IMR-90 (cell line): ENCODE measurements at regions not wholly inside any gene's neighbourhood (a gene's known extent, or its start where the extent isn't known, plus 50 kb on each side); places are given as distances from the start of the nearest gene placed in this dataset.

Experiments used
- ATAC-seq: fragments of 200-7000 bp; cut with Tn5 transposase; 2 replicates; pipeline ENCODE4 v1.9.1; 2020; ENCODE audit warnings: low read depth, mild to moderate bottlenecking, moderate library complexity
- BruUV-seq: library from RNA; stranded (reverse); fragments of 400-500 nt; replicated peaks from 2 replicates; lab custom pipeline; 2021; lab: Mats Ljungman, UMichigan
- CTCF ChIA-PET: fragments of 300-600 bp; formaldehyde crosslinking; extraction: SDS; loops from one replicate; lab custom pipeline; 2021; ENCODE audit warnings: antibody characterized with exemption; lab: Yijun Ruan, JAX
- POLR2A ChIA-PET: fragments of 300-600 bp; sonication (Branson Sonifier 250); formaldehyde crosslinking; loops from one replicate; lab custom pipeline; 2022; ENCODE audit warnings: antibody characterized with exemption; ENCODE audit not compliant: unreplicated experiment; lab: Charles Lee
- DNase-seq: peaks from one replicate; pipeline ENCODE4 v3.0.0; 2013
- H2AFZ ChIP-seq: replicated peaks from 2 replicates; pipeline ENCODE3; 2013; ENCODE audit warnings: low read length, mild to moderate bottlenecking; ENCODE audit not compliant: poor library complexity
- H2AK5ac ChIP-seq: 2 replicates; pipeline ENCODE4 v1.6.1; 2013; ENCODE audit warnings: low read depth, low read length, inconsistent platforms
- H2AK9ac ChIP-seq: replicated peaks from 2 replicates; pipeline ENCODE3; 2013; ENCODE audit warnings: mild to moderate bottlenecking, low read depth, low read length, moderate library complexity; ENCODE audit not compliant: poor library complexity
- H2BK120ac ChIP-seq: 2 replicates; pipeline ENCODE4 v1.6.1; 2013; ENCODE audit warnings: low read depth, low read length, inconsistent platforms
- H2BK15ac ChIP-seq: 3 replicates; pipeline ENCODE4 v1.6.1; 2013; ENCODE audit warnings: low read depth, low read length, inconsistent platforms
- H2BK20ac ChIP-seq: 2 replicates; pipeline ENCODE4 v1.6.1; 2013; ENCODE audit warnings: low read depth, mild to moderate bottlenecking, inconsistent platforms, low read length, moderate library complexity
- H2BK5ac ChIP-seq: 2 replicates; pipeline ENCODE4 v1.6.1; 2013; ENCODE audit warnings: mild to moderate bottlenecking, low read depth, low read length, inconsistent platforms; ENCODE audit not compliant: poor library complexity, severe bottlenecking
- H3K14ac ChIP-seq: replicated peaks from 2 replicates; pipeline ENCODE4 v1.6.1; 2013; ENCODE audit warnings: low read depth, low read length, inconsistent platforms
- H3K18ac ChIP-seq: 2 replicates; pipeline ENCODE4 v1.6.1; 2013; ENCODE audit warnings: low read depth, low read length, control low read depth
- H3K23ac ChIP-seq: 2 replicates; pipeline ENCODE4 v1.6.1; 2013; ENCODE audit warnings: low read depth, low read length, inconsistent platforms
- H3K27ac ChIP-seq: 2 replicates; pipeline ENCODE4 v1.5.1; 2013; ENCODE audit warnings: mild to moderate bottlenecking, control low read depth, low read length; ENCODE audit not compliant: insufficient read depth
- H3K27me3 ChIP-seq: 2 replicates; pipeline ENCODE4 v1.6.1; 2013; ENCODE audit warnings: low read length; ENCODE audit not compliant: control insufficient read depth, insufficient read depth
- H3K36me3 ChIP-seq: 2 replicates; pipeline ENCODE4 v1.6.1; 2013; ENCODE audit warnings: low read length, mixed read lengths; ENCODE audit not compliant: control insufficient read depth, insufficient read depth
- H3K4ac ChIP-seq: 2 replicates; pipeline ENCODE4 v1.6.1; 2013; ENCODE audit warnings: low read depth, low read length, inconsistent platforms
- H3K4me1 ChIP-seq: 2 replicates; pipeline ENCODE4 v1.6.1; 2013; ENCODE audit warnings: low read length, mixed read lengths; ENCODE audit not compliant: control insufficient read depth, insufficient read depth
- H3K4me2 ChIP-seq: 2 replicates; pipeline ENCODE4 v1.6.1; 2013; ENCODE audit warnings: low read depth, mild to moderate bottlenecking, control low read depth, low read length, moderate library complexity
- H3K4me3 ChIP-seq: 2 replicates; pipeline ENCODE4 v1.5.1; 2013; ENCODE audit warnings: low read depth, mild to moderate bottlenecking, control low read depth, low read length, moderate library complexity; ENCODE audit not compliant: insufficient read depth
- H3K56ac ChIP-seq: 2 replicates; pipeline ENCODE4 v1.6.1; 2013; ENCODE audit warnings: low read length, inconsistent platforms; ENCODE audit not compliant: insufficient read depth; ENCODE audit errors: extremely low read depth
- H3K79me1 ChIP-seq, 2 experiments: 2 replicates each; pipeline ENCODE4 v1.6.1; 2013; ENCODE audit warnings: low read length in 2 of 2, inconsistent platforms in 1 of 2, low read depth in 1 of 2
- H3K9ac ChIP-seq: 2 replicates; pipeline ENCODE4 v1.6.1; 2013; ENCODE audit warnings: low read depth, low read length, control low read depth
- H3K9me1 ChIP-seq: 2 replicates; pipeline ENCODE4 v1.6.1; 2013; ENCODE audit warnings: low read length, inconsistent platforms; ENCODE audit not compliant: insufficient read depth
- H3K9me3 ChIP-seq: 2 replicates; pipeline ENCODE4 v1.6.1; 2013; ENCODE audit warnings: low read length; ENCODE audit not compliant: control insufficient read depth, insufficient read depth
- H4K20me1 ChIP-seq: 2 replicates; pipeline ENCODE4 v1.6.1; 2013; ENCODE audit warnings: low read length, inconsistent platforms; ENCODE audit not compliant: insufficient read depth
- H4K5ac ChIP-seq: 2 replicates; pipeline ENCODE4 v1.6.1; 2013; ENCODE audit warnings: mild to moderate bottlenecking, low read depth, low read length, control low read depth
- H4K8ac ChIP-seq, 2 experiments: 2 replicates each; pipeline ENCODE4 v1.6.1; 2013; ENCODE audit warnings: low read depth in 2 of 2, low read length in 2 of 2, control low read depth in 1 of 2, inconsistent platforms in 1 of 2
- H4K91ac ChIP-seq: 2 replicates; pipeline ENCODE4 v1.6.1; 2013; ENCODE audit warnings: low read depth, low read length, inconsistent platforms; ENCODE audit not compliant: insufficient read depth
- CHD1 ChIP-seq: IDR thresholded peaks from 2 replicates; pipeline ENCODE4 v1.6.1; 2012; ENCODE audit warnings: low read depth, low read length, improper control_type of control experiment
- MAFK ChIP-seq: IDR thresholded peaks from 2 replicates; pipeline ENCODE4 v1.6.1; 2012; ENCODE audit warnings: low read depth, low read length, improper control_type of control experiment
- MAZ ChIP-seq: IDR thresholded peaks from 2 replicates; pipeline ENCODE4 v1.6.1; 2012; ENCODE audit warnings: low read depth, mild to moderate bottlenecking, low read length, improper control_type of control experiment, moderate library complexity, borderline replicate concordance
- MXI1 ChIP-seq: IDR thresholded peaks from 2 replicates; pipeline ENCODE4 v1.6.1; 2012; ENCODE audit warnings: low read depth, mild to moderate bottlenecking, low read length, moderate library complexity, borderline replicate concordance
- POLR2A ChIP-seq: IDR thresholded peaks from 2 replicates; pipeline ENCODE4 v1.6.1; 2012; ENCODE audit warnings: mild to moderate bottlenecking, low read depth, low read length
- RAD21 ChIP-seq: IDR thresholded peaks from 2 replicates; pipeline ENCODE4 v1.6.1; 2012; ENCODE audit warnings: low read length, improper control_type of control experiment
- RFX5 ChIP-seq: IDR thresholded peaks from 2 replicates; pipeline ENCODE4 v1.8.0; 2012; ENCODE audit warnings: low read depth, mild to moderate bottlenecking, low read length, moderate library complexity
- WGBS, 2 experiments: methylation state at CpG; one replicate each; pipeline versions ENCODE4 v1.1.5 to v1.1.7; 2013; ENCODE audit warnings: missing lambda C conversion rate in 2 of 2; ENCODE audit not compliant: insufficient read length in 1 of 2; ENCODE audit errors: extremely low coverage in 2 of 2; 5-methylcytosine and 5-hydroxymethylcytosine counted together
- dilution Hi-C: fragments of 300-500 bp; cut with HindIII; formaldehyde crosslinking; loops from one replicate; pipeline ENCODE4 v1.14.3; 2018; ENCODE audit warnings: low sequenced_read_pairs; ENCODE audit not compliant: unreplicated experiment
- in situ Hi-C: fragments of 300-500 bp; cut with MboI; formaldehyde crosslinking; loops from 3 replicates; pipeline ENCODE4 v1.14.3; 2019; ENCODE audit warnings: low sequenced_read_pairs, inconsistent platforms, mixed read lengths
- intact Hi-C: fragments of 100-400 bp; cut with micrococcal nuclease; formaldehyde crosslinking; loops from 2 replicates; pipeline ENCODE4 v1.10.0; 2022
- TF ChIP-seq, protein P1 (sequence below): fragments of 150-350 bp; IDR thresholded peaks from 2 replicates; pipeline ENCODE4 v1.6.1; 2016; ENCODE audit warnings: low read depth, mild to moderate bottlenecking, low read length, moderate library complexity, borderline replicate concordance
- TF ChIP-seq, protein P2 (sequence below): fragments of 150-350 bp; IDR thresholded peaks from 2 replicates; pipeline ENCODE4 v1.6.1; 2017; ENCODE audit warnings: mild to moderate bottlenecking, antibody characterized with exemption, low read length, low read depth
- TF ChIP-seq, protein P3 (sequence below): conservative IDR thresholded peaks from 2 replicates; pipeline ENCODE4 v1.5.1; 2012; ENCODE audit warnings: mild to moderate bottlenecking, low read depth, low read length, improper control_type of control experiment

DNA sequence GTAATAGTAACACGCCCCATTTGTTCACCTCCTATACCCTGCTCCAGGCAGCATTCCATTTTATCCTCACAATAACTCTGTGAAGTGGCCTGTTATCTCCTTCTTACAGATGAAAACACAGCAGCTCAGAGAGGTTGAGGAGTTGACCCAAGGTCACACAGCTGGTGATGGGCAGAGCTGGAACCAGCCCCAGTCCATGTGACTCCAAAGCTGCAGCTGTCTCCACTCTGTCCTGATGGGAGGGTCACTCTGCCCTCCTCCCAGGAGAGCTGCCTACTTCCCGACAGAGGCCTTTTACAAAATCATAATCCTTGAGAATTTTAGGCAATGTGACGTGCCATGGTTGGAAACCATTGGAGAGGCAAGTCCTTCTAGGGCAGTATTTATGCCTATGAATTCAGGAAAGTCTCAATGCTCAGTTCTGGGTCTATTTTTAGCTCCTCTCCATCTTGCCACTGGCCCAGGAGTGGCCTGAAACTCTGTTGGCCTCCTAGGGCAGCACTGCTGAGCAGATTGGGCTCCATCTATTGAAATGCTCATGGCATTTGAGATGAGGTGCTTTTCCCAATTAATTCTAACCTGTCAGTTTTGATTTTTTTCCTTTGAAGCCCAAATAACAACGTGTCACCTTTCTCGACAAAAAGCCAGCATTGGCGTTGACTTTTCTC lies 50.1 kb upstream of the KCNK12 start:
- H2AK9ac ChIP-seq, result no peak overlapping the region
- no peak overlapping the region for H2AFZ ChIP-seq
- H3K36me3 ChIP-seq, result no peaks in the 10 kb centered on the region
- no peak overlapping the region for H3K27ac ChIP-seq
- no peak overlapping the region for H2BK120ac ChIP-seq
- no peak overlapping the region for H3K4me3 ChIP-seq
- no peak overlapping the region for H2AK5ac ChIP-seq
- no peaks in the 10 kb centered on the region for H4K20me1 ChIP-seq
- peaks cover 25% of the 10 kb centered on the region for H3K27me3 ChIP-seq
- BruUV-seq, result no TSS peak
- POLR2A ChIA-PET, result no interaction called here
- H3K79me1 ChIP-seq, result no peaks in the 10 kb centered on the region
- H3K14ac ChIP-seq, result no peak overlapping the region
- no peak overlapping the region for H3K56ac ChIP-seq
- WGBS, 2 experiments, result 45% methylated on average over 4 of the region's 6 CpGs; no CpG with 5 or more reads in 1 of the 2 experiments
- H3K4ac ChIP-seq, result no peak overlapping the region
- no peak overlapping the region for H4K91ac ChIP-seq
- no peaks in the 10 kb centered on the region for H3K9me1 ChIP-seq
- no peak overlapping the region for H3K9ac ChIP-seq
- TF ChIP-seq, protein P1, sequence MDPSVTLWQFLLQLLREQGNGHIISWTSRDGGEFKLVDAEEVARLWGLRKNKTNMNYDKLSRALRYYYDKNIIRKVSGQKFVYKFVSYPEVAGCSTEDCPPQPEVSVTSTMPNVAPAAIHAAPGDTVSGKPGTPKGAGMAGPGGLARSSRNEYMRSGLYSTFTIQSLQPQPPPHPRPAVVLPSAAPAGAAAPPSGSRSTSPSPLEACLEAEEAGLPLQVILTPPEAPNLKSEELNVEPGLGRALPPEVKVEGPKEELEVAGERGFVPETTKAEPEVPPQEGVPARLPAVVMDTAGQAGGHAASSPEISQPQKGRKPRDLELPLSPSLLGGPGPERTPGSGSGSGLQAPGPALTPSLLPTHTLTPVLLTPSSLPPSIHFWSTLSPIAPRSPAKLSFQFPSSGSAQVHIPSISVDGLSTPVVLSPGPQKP, result no peak
- TF ChIP-seq MAFK (no peak), RAD21 (no peak), POLR2A (no peak), CHD1 (no peak), RFX5 (no peak), MXI1 (no peak), MAZ (no peak)
- TF ChIP-seq, protein P2, sequence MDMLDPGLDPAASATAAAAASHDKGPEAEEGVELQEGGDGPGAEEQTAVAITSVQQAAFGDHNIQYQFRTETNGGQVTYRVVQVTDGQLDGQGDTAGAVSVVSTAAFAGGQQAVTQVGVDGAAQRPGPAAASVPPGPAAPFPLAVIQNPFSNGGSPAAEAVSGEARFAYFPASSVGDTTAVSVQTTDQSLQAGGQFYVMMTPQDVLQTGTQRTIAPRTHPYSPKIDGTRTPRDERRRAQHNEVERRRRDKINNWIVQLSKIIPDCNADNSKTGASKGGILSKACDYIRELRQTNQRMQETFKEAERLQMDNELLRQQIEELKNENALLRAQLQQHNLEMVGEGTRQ, result no peak
- TF ChIP-seq, protein P3, sequence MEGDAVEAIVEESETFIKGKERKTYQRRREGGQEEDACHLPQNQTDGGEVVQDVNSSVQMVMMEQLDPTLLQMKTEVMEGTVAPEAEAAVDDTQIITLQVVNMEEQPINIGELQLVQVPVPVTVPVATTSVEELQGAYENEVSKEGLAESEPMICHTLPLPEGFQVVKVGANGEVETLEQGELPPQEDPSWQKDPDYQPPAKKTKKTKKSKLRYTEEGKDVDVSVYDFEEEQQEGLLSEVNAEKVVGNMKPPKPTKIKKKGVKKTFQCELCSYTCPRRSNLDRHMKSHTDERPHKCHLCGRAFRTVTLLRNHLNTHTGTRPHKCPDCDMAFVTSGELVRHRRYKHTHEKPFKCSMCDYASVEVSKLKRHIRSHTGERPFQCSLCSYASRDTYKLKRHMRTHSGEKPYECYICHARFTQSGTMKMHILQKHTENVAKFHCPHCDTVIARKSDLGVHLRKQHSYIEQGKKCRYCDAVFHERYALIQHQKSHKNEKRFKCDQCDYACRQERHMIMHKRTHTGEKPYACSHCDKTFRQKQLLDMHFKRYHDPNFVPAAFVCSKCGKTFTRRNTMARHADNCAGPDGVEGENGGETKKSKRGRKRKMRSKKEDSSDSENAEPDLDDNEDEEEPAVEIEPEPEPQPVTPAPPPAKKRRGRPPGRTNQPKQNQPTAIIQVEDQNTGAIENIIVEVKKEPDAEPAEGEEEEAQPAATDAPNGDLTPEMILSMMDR, result no peak
- no peak overlapping the region for H3K4me2 ChIP-seq
- H3K23ac ChIP-seq, result no peak overlapping the region
- no peak overlapping the region for H4K8ac ChIP-seq
- intact Hi-C loops (no loop called here), dilution Hi-C loops (no loop called here), in situ Hi-C loops (no loop called here)
- ATAC-seq (no peak), DNase-seq (no peak)
- H2BK20ac ChIP-seq, result no peak overlapping the region
- H4K5ac ChIP-seq, result no peak overlapping the region
- H2BK5ac ChIP-seq, result no peak overlapping the region
- no peak overlapping the region for H2BK15ac ChIP-seq
- no peaks in the 10 kb centered on the region for H3K4me1 ChIP-seq
- no peaks in the 10 kb centered on the region for H3K9me3 ChIP-seq
- CTCF ChIA-PET, result interaction anchor here (0.6 kb wide), 1 partner anchor 156 kb away, joined by 3 read pairs; no protein-coding TSS in a partner anchor
- H3K18ac ChIP-seq, result no peak overlapping the region
